MM.1S (cell line): ENCODE measurements at regions not wholly inside any gene's neighbourhood (a gene's known extent, or its start where the extent isn't known, plus 50 kb on each side); places are given as distances from the start of the nearest gene placed in this dataset.

ENCODE experiments used
- DNase-seq: peaks from one replicate; pipeline ENCODE4 v3.0.0-alpha.2; 2015
- H2AFZ ChIP-seq: fragments of 300-600 bp; sonication (generic); 2 replicates; pipeline ENCODE4 v1.6.0; 2016; ENCODE audit warnings: antibody characterized with exemption, low read length
- H3F3A ChIP-seq: fragments of 300-600 bp; sonication (generic); 2 replicates; pipeline ENCODE4 v1.6.1; 2016; ENCODE audit warnings: mild to moderate bottlenecking, antibody characterized with exemption, low read length, moderate library complexity, mixed read lengths; ENCODE audit not compliant: insufficient read depth
- H3K27ac ChIP-seq: fragments of 300-600 bp; sonication (generic); 2 replicates; pipeline ENCODE4 v1.5.1; 2016; ENCODE audit warnings: mild to moderate bottlenecking, low read length
- H3K27me3 ChIP-seq: fragments of 300-600 bp; sonication (generic); replicated peaks from 2 replicates; pipeline ENCODE4 v1.6.0; 2016; ENCODE audit warnings: low read length; ENCODE audit not compliant: insufficient read depth
- H3K36me3 ChIP-seq: fragments of 300-600 bp; sonication (generic); replicated peaks from 2 replicates; pipeline ENCODE4 v1.6.1; 2016; ENCODE audit warnings: mild to moderate bottlenecking, low read length, mixed read lengths; ENCODE audit not compliant: insufficient read depth
- H3K4me1 ChIP-seq: fragments of 300-600 bp; sonication (generic); 2 replicates; pipeline ENCODE4 v1.6.1; 2016; ENCODE audit warnings: low read length, mixed read lengths
- H3K4me2 ChIP-seq: fragments of 300-600 bp; sonication (generic); 2 replicates; pipeline ENCODE4 v1.6.0; 2016; ENCODE audit warnings: low read depth, low read length
- H3K4me3 ChIP-seq: fragments of 300-600 bp; sonication (generic); 2 replicates; pipeline ENCODE4 v1.5.1; 2016; ENCODE audit warnings: low read length, mixed read lengths
- H3K79me2 ChIP-seq: fragments of 300-600 bp; sonication (generic); 2 replicates; pipeline ENCODE4 v1.6.1; 2016; ENCODE audit warnings: mixed run types, low read length, mixed read lengths
- H3K9ac ChIP-seq: fragments of 300-600 bp; sonication (generic); 2 replicates; pipeline ENCODE4 v1.6.1; 2016; ENCODE audit warnings: low read length, mixed read lengths
- H3K9me2 ChIP-seq: fragments of 300-600 bp; sonication (generic); replicated peaks from 2 replicates; pipeline ENCODE4 v1.6.1; 2016; ENCODE audit warnings: mild to moderate bottlenecking, low read length, mixed read lengths; ENCODE audit not compliant: insufficient read depth
- H3K9me3 ChIP-seq: fragments of 300-600 bp; sonication (generic); replicated peaks from 2 replicates; pipeline ENCODE4 v1.6.1; 2016; ENCODE audit warnings: mild to moderate bottlenecking, low read length, mixed read lengths; ENCODE audit not compliant: insufficient read depth
- H4K20me1 ChIP-seq: fragments of 300-600 bp; sonication (generic); 2 replicates; pipeline ENCODE4 v1.6.1; 2016; ENCODE audit warnings: mild to moderate bottlenecking, low read length, moderate library complexity, mixed read lengths; ENCODE audit not compliant: insufficient read depth
- CTCF ChIP-seq: fragments of 300-600 bp; sonication (generic); IDR thresholded peaks from 2 replicates; pipeline ENCODE4 v1.5.1; 2016; ENCODE audit warnings: antibody characterized with exemption, low read length, mixed read lengths
- EZH2 ChIP-seq: fragments of 300-600 bp; sonication (generic); optimal IDR thresholded peaks from 2 replicates; pipeline ENCODE3; 2017; ENCODE audit warnings: low read depth, mild to moderate bottlenecking, antibody characterized with exemption, low read length, mixed read lengths
- EZH2phosphoT487 ChIP-seq: fragments of 300-600 bp; sonication (generic); IDR thresholded peaks from 2 replicates; pipeline ENCODE4 v1.6.1; 2018; ENCODE audit warnings: antibody characterized with exemption, low read length

GRCh38 chr3:155015776-155016436 lies 64.2 kb upstream of the MME start:
- Histone ChIP-seq H3K9ac (no peak overlapping the region), H3K27me3 (no peaks in the 10 kb centered on the region)

GRCh38 chr3:155014953-155015352 lies 65.2 kb upstream of the MME start:
- Histone ChIP-seq H3K4me3 (no peak overlapping the region), H2AFZ (no peak overlapping the region), H3K4me1 (no peaks in the 10 kb centered on the region), H3K9me2 (no peaks in the 10 kb centered on the region), H3K79me2 (no peaks in the 10 kb centered on the region), H3F3A (no peaks in the 10 kb centered on the region), H3K9ac (no peak overlapping the region), H3K36me3 (no peaks in the 10 kb centered on the region), H3K9me3 (no peaks in the 10 kb centered on the region), H3K27me3 (no peaks in the 10 kb centered on the region), H3K4me2 (no peak overlapping the region), H4K20me1 (no peaks in the 10 kb centered on the region), H3K27ac (no peak overlapping the region)
- DNase-seq: no peak
- TF ChIP-seq EZH2phosphoT487: no peak
- no peak for TF ChIP-seq EZH2
- TF ChIP-seq CTCF: no peak

More at GRCh38 chr3:155015776-155016436, 64.2 kb upstream of the MME start:
- Histone ChIP-seq H3K79me2 (no peaks in the 10 kb centered on the region), H3F3A (no peaks in the 10 kb centered on the region), H3K9me3 (no peaks in the 10 kb centered on the region), H3K4me3 (no peak overlapping the region), H4K20me1 (no peaks in the 10 kb centered on the region), H3K4me1 (no peaks in the 10 kb centered on the region), H3K36me3 (no peaks in the 10 kb centered on the region), H3K9me2 (no peaks in the 10 kb centered on the region), H2AFZ (no peak overlapping the region), H3K27ac (no peak overlapping the region), H3K4me2 (no peak overlapping the region)
- DNase-seq: no peak
- TF ChIP-seq CTCF (no peak), EZH2 (no peak)

- H3K27me3 ChIP-seq: no peaks in the 10 kb centered on the region
- no peak for TF ChIP-seq EZH2phosphoT487
- TF ChIP-seq CTCF: no peak
- TF ChIP-seq EZH2: no peak
- DNase-seq: no peak
- H3K9me3 ChIP-seq: no peaks in the 10 kb centered on the region
- no peak overlapping the region for H3K27ac ChIP-seq
- no peaks in the 10 kb centered on the region for H3K79me2 ChIP-seq
- H4K20me1 ChIP-seq: no peaks in the 10 kb centered on the region
- no peaks in the 10 kb centered on the region for H3K4me1 ChIP-seq
- H3F3A ChIP-seq: no peaks in the 10 kb centered on the region
- no peaks in the 10 kb centered on the region for H3K36me3 ChIP-seq
- no peak overlapping the region for H2AFZ ChIP-seq
- no peaks in the 10 kb centered on the region for H3K9me2 ChIP-seq
- no peak overlapping the region for H3K4me3 ChIP-seq
- no peak overlapping the region for H3K9ac ChIP-seq
- no peak overlapping the region for H3K4me2 ChIP-seq
Measured at GRCh38 chr3:155013427-155013826, 66.7 kb upstream of the MME start.
